ENCODE measurements at regions not wholly inside any gene's neighbourhood (a gene's known extent, or its start where the extent isn't known, plus 50 kb on each side); places are given as distances from the start of the nearest gene placed in this dataset.

DNA sequence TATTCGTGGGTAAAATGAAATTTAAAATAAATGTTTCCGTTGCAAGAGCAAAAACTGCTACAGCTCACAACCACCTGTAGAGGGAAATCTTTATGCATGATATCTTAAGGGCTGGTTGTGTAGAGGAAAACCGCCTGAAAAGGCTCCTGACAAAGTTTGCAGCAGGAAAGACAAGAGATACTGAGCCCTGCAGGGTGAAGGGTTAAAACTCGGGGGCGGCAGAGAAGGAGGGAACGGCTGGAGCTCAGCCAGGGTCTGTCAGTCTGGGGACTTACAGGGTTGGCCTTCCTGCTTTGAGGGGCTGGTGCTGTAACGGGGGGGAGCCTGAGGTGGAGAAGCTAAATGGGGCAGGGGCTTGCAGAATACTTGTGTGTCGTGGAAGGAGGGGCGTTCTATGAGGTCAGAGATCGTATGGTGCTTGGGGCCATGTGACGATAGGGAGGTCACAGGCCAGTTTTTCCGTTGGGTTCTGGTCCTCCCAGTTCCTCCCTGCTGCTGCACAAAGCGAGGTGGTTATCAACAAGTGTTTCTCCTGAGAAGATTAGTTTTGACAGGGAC is 122.9 kb upstream of the HSD17B12 start:
- H3K4me1 ChIP-seq (ENCODE audit: insufficient read depth, low read length), result peaks cover 34% of the 10 kb centered on the region
- H3K9ac ChIP-seq (ENCODE audit: low read depth, low read length), result peak overlapping the region; percentile 45; the same call in 1 of the 2 replicates
- H3K4me3 ChIP-seq (ENCODE audit: low read length), result peak overlapping the region; percentile 63; the same call in 1 of the 2 replicates
- H3K36me3 ChIP-seq (ENCODE audit: insufficient read depth, low read depth, low read length), result no peaks in the 10 kb centered on the region
- H3K27me3 ChIP-seq (ENCODE audit: insufficient read depth, low read length), result peaks cover 54% of the 10 kb centered on the region
- no peaks in the 10 kb centered on the region for H3K9me3 ChIP-seq (ENCODE audit: insufficient read depth, low read depth, low read length)
- H3K27ac ChIP-seq (ENCODE audit: low read length), result no peak overlapping the region

DNA sequence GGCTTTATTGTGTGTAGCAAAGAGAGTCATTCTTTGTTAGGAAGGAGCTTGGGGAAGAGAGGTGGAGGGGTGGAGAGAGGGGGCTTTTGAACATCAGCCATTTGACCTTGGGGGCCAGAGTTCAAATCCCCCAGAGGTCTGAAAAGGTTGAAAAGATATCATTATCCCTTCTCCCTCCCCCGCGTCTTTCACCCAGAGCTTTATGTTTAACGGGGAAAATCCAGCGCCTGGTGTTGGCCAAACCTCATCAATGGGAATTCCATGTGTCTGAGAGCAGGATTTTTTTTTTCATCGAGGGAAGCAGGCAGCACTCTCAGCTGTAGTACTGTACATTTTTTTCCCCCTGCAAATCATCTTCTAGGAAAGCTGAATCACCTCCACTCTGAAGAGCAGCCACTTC is 122.4 kb upstream of the HSD17B12 start:
- Histone ChIP-seq H3K9ac (ENCODE audit: low read depth, low read length) (peak overlapping the region; percentile 45; the same call in 1 of the 2 replicates), H3K27ac (ENCODE audit: low read length) (no peak overlapping the region), H3K36me3 (ENCODE audit: insufficient read depth, low read depth, low read length) (no peaks in the 10 kb centered on the region), H3K9me3 (ENCODE audit: insufficient read depth, low read depth, low read length) (no peaks in the 10 kb centered on the region), H3K27me3 (ENCODE audit: insufficient read depth, low read length) (peaks cover 54% of the 10 kb centered on the region), H3K4me3 (ENCODE audit: low read length) (peak overlapping the region; percentile 63; the same call in 1 of the 2 replicates), H3K4me1 (ENCODE audit: insufficient read depth, low read length) (peaks cover 34% of the 10 kb centered on the region)

- peaks cover 53% of the 10 kb centered on the region for H3K27me3 ChIP-seq (ENCODE audit: insufficient read depth, low read length)
- no peaks in the 10 kb centered on the region for H3K36me3 ChIP-seq (ENCODE audit: insufficient read depth, low read depth, low read length)
- no peaks in the 10 kb centered on the region for H3K9me3 ChIP-seq (ENCODE audit: insufficient read depth, low read depth, low read length)
- peak overlapping the region; percentile 63; the same call in 1 of the 2 replicates for H3K4me3 ChIP-seq (ENCODE audit: low read length)
- peak overlapping the region; percentile 45; the same call in 1 of the 2 replicates for H3K9ac ChIP-seq (ENCODE audit: low read depth, low read length)
- peaks cover 34% of the 10 kb centered on the region for H3K4me1 ChIP-seq (ENCODE audit: insufficient read depth, low read length)
- H3K27ac ChIP-seq (ENCODE audit: low read length), result no peak overlapping the region
Observed at GRCh38 chr11:43558556-43559127, 121.9 kb upstream of the HSD17B12 start.

DNA sequence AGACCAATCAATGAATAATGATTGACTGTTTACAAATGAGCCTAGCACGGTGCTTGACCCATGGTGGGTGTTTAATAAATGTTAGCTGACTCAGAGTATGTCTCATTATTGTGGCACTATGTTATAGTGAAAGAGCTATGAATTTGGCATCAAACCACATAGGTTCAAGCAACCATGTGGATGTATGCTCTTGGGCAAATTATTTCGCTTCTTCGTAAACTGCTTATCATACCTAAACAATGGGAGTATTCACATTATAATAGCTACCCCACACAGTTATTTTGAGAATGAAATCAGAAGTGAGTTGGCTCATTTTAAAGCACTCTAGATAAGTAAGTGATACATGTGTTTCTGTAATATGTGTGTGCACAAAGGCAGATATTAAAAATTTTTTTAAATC is 118.7 kb upstream of the HSD17B12 start:
- H3K36me3 ChIP-seq (ENCODE audit: insufficient read depth, low read depth, low read length), result no peaks in the 10 kb centered on the region
- H3K9me3 ChIP-seq (ENCODE audit: insufficient read depth, low read depth, low read length), result no peaks in the 10 kb centered on the region
- H3K4me1 ChIP-seq (ENCODE audit: insufficient read depth, low read length), result peaks cover 24% of the 10 kb centered on the region
- no peak overlapping the region for H3K27ac ChIP-seq (ENCODE audit: low read length)
- peaks cover 29% of the 10 kb centered on the region for H3K27me3 ChIP-seq (ENCODE audit: insufficient read depth, low read length)
- no peak overlapping the region for H3K4me3 ChIP-seq (ENCODE audit: low read length)
- H3K9ac ChIP-seq (ENCODE audit: low read depth, low read length), result no peak overlapping the region

DNA sequence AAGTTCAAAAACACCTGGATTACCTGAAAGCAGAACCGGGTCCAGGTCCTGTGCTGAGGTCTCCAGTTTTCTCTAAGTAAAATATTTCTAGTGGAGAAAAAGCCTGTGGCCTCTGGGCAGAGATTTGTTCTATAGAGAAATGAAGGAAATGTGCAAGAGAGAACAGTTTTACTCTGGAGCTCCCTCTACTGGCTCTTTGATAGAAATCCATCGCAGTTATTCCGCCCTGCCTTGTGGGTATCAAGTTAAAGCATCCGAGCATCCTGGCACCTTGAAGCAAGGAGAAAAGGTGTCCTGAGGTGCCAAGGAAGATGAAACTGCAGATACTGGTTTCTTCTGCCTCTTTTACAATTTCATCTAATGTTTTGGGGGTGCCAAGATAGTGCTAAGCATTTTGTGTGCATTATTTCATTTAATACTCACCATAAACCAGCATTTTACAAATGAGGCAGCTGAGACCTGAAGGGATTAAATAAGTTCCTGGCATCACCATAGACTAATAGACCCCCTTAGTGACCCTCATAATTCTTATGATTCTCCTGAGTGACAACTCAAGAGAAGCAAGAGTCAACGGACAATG is 113.1 kb upstream of the HSD17B12 start:
- Histone ChIP-seq H3K4me3 (ENCODE audit: low read length) (no peak overlapping the region), H3K9me3 (ENCODE audit: insufficient read depth, low read depth, low read length) (no peaks in the 10 kb centered on the region), H3K27me3 (ENCODE audit: insufficient read depth, low read length) (peaks cover 44% of the 10 kb centered on the region), H3K27ac (ENCODE audit: low read length) (no peak overlapping the region), H3K36me3 (ENCODE audit: insufficient read depth, low read depth, low read length) (no peaks in the 10 kb centered on the region), H3K9ac (ENCODE audit: low read depth, low read length) (no peak overlapping the region), H3K4me1 (ENCODE audit: insufficient read depth, low read length) (no peaks in the 10 kb centered on the region)

DNA sequence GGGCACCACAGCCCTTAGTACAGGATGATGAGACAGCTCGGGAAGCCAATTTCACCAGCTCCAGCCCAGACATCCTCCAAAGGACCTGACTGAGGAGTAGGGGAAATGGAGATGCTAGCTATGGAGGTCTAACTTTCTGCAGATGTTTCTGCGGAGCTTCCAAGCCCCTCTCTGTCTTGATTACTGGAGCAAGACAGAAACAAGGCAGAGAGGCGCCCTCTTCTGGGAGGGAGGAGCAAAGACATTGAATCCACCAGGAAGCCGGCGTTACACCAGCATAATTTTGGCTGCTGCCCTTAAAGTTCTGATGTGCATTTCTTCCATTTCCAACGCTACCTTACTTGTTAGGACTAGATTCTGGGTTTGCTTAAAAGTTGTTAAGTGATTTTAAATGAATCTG is 107.3 kb upstream of the HSD17B12 start:
- H3K27me3 ChIP-seq (ENCODE audit: insufficient read depth, low read length), result peaks cover 100% of the 10 kb centered on the region
- no peak overlapping the region for H3K9ac ChIP-seq (ENCODE audit: low read depth, low read length)
- no peaks in the 10 kb centered on the region; the same call in 1 of the 2 replicates for H3K4me1 ChIP-seq (ENCODE audit: insufficient read depth, low read length)
- no peak overlapping the region for H3K27ac ChIP-seq (ENCODE audit: low read length)
- H3K9me3 ChIP-seq (ENCODE audit: insufficient read depth, low read depth, low read length), result peaks cover 5% of the 10 kb centered on the region; the same call in 1 of the 2 replicates
- H3K36me3 ChIP-seq (ENCODE audit: insufficient read depth, low read depth, low read length), result no peaks in the 10 kb centered on the region
- H3K4me3 ChIP-seq (ENCODE audit: low read length), result no peak overlapping the region

DNA sequence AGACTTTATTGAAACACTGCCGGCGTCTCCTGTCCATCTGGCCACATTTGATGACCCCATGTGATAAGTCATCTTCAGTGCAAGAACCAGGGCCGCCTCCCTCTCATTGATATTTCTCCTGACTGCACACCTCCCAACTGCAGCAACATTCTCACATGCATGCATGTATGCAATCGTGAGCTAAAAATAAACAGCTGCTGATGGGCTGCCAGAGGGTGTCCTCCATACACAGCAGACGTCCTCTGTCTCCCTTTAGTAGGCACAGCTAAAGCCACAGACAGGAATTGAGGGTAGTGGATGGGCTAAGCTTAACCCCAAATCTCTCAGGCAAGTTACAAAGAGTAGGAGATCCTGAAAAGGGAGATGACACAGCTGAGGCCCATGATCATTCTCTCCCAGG is 106.7 kb upstream of the HSD17B12 start:
- H3K27ac ChIP-seq (ENCODE audit: low read length), result no peak overlapping the region
- H3K36me3 ChIP-seq (ENCODE audit: insufficient read depth, low read depth, low read length), result no peaks in the 10 kb centered on the region
- peaks cover 100% of the 10 kb centered on the region for H3K27me3 ChIP-seq (ENCODE audit: insufficient read depth, low read length)
- H3K4me3 ChIP-seq (ENCODE audit: low read length), result no peak overlapping the region
- H3K9ac ChIP-seq (ENCODE audit: low read depth, low read length), result no peak overlapping the region
- H3K9me3 ChIP-seq (ENCODE audit: insufficient read depth, low read depth, low read length), result peaks cover 5% of the 10 kb centered on the region; the same call in 1 of the 2 replicates
- no peaks in the 10 kb centered on the region; the same call in 1 of the 2 replicates for H3K4me1 ChIP-seq (ENCODE audit: insufficient read depth, low read length)

DNA sequence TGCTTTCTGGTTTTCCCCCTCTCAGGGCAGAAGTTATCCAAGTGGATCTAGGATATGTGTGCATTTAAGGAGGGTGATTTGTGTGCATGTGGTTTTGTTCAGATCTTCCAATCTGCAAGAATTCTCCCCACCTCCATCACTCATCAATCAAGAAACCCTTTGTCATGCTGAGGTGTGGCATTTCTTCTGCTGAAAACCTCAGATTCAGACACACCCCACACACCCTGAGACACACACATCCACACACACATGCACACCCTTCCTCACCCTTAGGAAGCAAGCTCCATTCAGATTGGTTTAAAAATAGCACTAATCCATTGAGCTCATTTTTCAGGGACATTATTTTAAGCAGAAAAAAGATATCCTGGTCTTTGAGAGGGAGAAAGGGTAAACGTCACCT is 106.1 kb upstream of the HSD17B12 start:
- peak overlapping the region; percentile 67; the same call in 1 of the 2 replicates for H3K4me3 ChIP-seq (ENCODE audit: low read length)
- no peaks in the 10 kb centered on the region; the same call in 1 of the 2 replicates for H3K4me1 ChIP-seq (ENCODE audit: insufficient read depth, low read length)
- no peak overlapping the region for H3K27ac ChIP-seq (ENCODE audit: low read length)
- H3K9ac ChIP-seq (ENCODE audit: low read depth, low read length), result no peak overlapping the region
- peaks cover 5% of the 10 kb centered on the region; the same call in 1 of the 2 replicates for H3K9me3 ChIP-seq (ENCODE audit: insufficient read depth, low read depth, low read length)
- H3K36me3 ChIP-seq (ENCODE audit: insufficient read depth, low read depth, low read length), result no peaks in the 10 kb centered on the region
- H3K27me3 ChIP-seq (ENCODE audit: insufficient read depth, low read length), result peaks cover 99% of the 10 kb centered on the region

- Histone ChIP-seq H3K4me1 (ENCODE audit: insufficient read depth, low read length) (no peaks in the 10 kb centered on the region; the same call in 1 of the 2 replicates), H3K27ac (ENCODE audit: low read length) (no peak overlapping the region), H3K36me3 (ENCODE audit: insufficient read depth, low read depth, low read length) (no peaks in the 10 kb centered on the region), H3K9ac (ENCODE audit: low read depth, low read length) (no peak overlapping the region), H3K27me3 (ENCODE audit: insufficient read depth, low read length) (peaks cover 99% of the 10 kb centered on the region), H3K4me3 (ENCODE audit: low read length) (peak overlapping the region; percentile 67), H3K9me3 (ENCODE audit: insufficient read depth, low read depth, low read length) (peaks cover 5% of the 10 kb centered on the region; the same call in 1 of the 2 replicates)
Observed at GRCh38 chr11:43574949-43575912, 105.3 kb upstream of the HSD17B12 start.

DNA sequence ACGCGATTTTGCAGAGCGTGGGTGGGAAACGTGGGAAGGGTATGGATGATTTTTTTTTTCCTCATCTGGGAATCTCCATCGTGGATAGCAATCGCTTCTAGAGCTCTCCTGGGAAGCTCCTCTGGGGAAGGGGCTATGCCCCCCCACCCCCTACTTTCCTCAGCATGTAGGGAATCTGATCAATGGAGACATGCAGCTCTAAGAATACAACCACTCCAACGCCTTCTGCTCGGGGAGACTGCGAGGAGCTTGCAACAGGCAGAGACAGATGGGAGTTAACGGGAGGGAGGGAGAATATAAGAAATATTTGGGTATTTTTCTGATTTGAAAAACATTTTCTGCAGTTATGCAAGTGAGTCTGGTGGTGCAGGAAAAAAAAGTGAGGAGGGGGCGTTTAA is 104.6 kb upstream of the HSD17B12 start:
- Histone ChIP-seq H3K4me1 (ENCODE audit: insufficient read depth, low read length) (no peaks in the 10 kb centered on the region; the same call in 1 of the 2 replicates), H3K36me3 (ENCODE audit: insufficient read depth, low read depth, low read length) (no peaks in the 10 kb centered on the region), H3K27ac (ENCODE audit: low read length) (no peak overlapping the region), H3K27me3 (ENCODE audit: insufficient read depth, low read length) (peaks cover 99% of the 10 kb centered on the region), H3K9me3 (ENCODE audit: insufficient read depth, low read depth, low read length) (peaks cover 5% of the 10 kb centered on the region; the same call in 1 of the 2 replicates), H3K9ac (ENCODE audit: low read depth, low read length) (no peak overlapping the region), H3K4me3 (ENCODE audit: low read length) (peak overlapping the region; percentile 67)

DNA sequence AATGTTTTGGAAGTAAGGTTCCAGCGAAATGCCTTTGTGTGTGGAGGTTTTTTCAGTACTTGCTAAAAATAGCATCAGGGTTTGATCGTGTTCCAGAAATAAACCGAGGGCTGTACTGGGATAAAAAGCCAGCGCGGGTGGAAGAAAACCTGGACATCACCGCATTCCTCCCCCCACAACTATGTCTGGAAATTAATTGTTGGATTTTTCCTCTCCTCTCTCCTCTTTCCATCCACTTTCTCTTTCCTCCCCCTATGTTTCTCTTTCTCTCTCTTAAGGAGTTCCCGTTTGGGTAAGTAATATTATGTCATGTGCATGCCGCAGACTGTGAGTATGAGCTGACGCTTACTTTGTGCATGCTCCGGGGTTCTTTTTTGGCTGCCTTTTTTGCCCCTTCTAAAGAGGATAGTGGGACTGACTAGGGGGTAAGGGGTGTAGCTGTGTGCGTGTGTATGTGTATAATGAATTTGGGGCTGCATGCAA is 104.2 kb upstream of the HSD17B12 start:
- peaks cover 99% of the 10 kb centered on the region for H3K27me3 ChIP-seq (ENCODE audit: insufficient read depth, low read length)

More for the DNA sequence above, 104.2 kb upstream of the HSD17B12 start:
- H3K36me3 ChIP-seq (ENCODE audit: insufficient read depth, low read depth, low read length), result no peaks in the 10 kb centered on the region
- no peak overlapping the region for H3K9ac ChIP-seq (ENCODE audit: low read depth, low read length)
- peaks cover 5% of the 10 kb centered on the region; the same call in 1 of the 2 replicates for H3K9me3 ChIP-seq (ENCODE audit: insufficient read depth, low read depth, low read length)
- H3K4me1 ChIP-seq (ENCODE audit: insufficient read depth, low read length), result no peaks in the 10 kb centered on the region; the same call in 1 of the 2 replicates
- H3K27ac ChIP-seq (ENCODE audit: low read length), result no peak overlapping the region
- peak overlapping the region; percentile 67; the same call in 1 of the 2 replicates for H3K4me3 ChIP-seq (ENCODE audit: low read length)

Data from iPS-20b (cell line).